KMS-11 (cell line): ENCODE measurements at regions not wholly inside any gene's neighbourhood (a gene's known extent, or its start where the extent isn't known, plus 50 kb on each side); places are given as distances from the start of the nearest gene placed in this dataset.
A peak's percentile ranks its signal among the peaks of the same experiment; 100 is the strongest.

Experiments
- H2AFZ ChIP-seq: fragments of 200-600 bp; sonication (generic); 2 replicates; pipeline ENCODE4 v1.6.1; 2016; ENCODE audit warnings: antibody characterized with exemption, mixed run types, low read depth
- H3K27ac ChIP-seq: fragments of 200-600 bp; sonication (generic); 2 replicates; pipeline ENCODE4 v1.6.1; 2016; ENCODE audit warnings: mild to moderate bottlenecking, mixed run types
- H3K27me3 ChIP-seq: fragments of 200-600 bp; sonication (generic); 2 replicates; pipeline ENCODE4 v1.6.1; 2017; ENCODE audit warnings: mild to moderate bottlenecking, low read depth, mixed run types, moderate library complexity; ENCODE audit not compliant: insufficient read depth
- H3K36me3 ChIP-seq: fragments of 200-600 bp; sonication (generic); 2 replicates; pipeline ENCODE4 v1.6.1; 2017; ENCODE audit warnings: mild to moderate bottlenecking, mixed run types; ENCODE audit not compliant: insufficient read depth
- H3K4me1 ChIP-seq: fragments of 200-600 bp; sonication (generic); 2 replicates; pipeline ENCODE4 v1.6.1; 2016; ENCODE audit warnings: mild to moderate bottlenecking, low read depth, mixed run types; ENCODE audit not compliant: poor library complexity, severe bottlenecking
- H3K4me2 ChIP-seq: fragments of 200-600 bp; sonication (generic); 2 replicates; pipeline ENCODE4 v1.7.0; 2016; ENCODE audit warnings: mild to moderate bottlenecking, mixed run types
- H3K4me3 ChIP-seq: fragments of 200-600 bp; sonication (generic); IDR thresholded peaks from 2 replicates; pipeline ENCODE4 v1.6.1; 2017; ENCODE audit warnings: low read depth, low read length, mixed read lengths; ENCODE audit not compliant: insufficient read depth
- H3K79me2 ChIP-seq: fragments of 200-600 bp; sonication (generic); 2 replicates; pipeline ENCODE4 v1.6.1; 2016; ENCODE audit warnings: low read depth, mixed run types; ENCODE audit not compliant: insufficient read depth
- H3K9ac ChIP-seq: fragments of 200-600 bp; sonication (generic); 2 replicates; pipeline ENCODE4 v1.6.1; 2016; ENCODE audit warnings: mild to moderate bottlenecking, mixed run types
- H4K20me1 ChIP-seq: fragments of 200-600 bp; sonication (generic); 2 replicates; pipeline ENCODE4 v1.6.1; 2016; ENCODE audit warnings: mild to moderate bottlenecking, mixed run types; ENCODE audit not compliant: insufficient read depth
- TF ChIP-seq, protein P1 (sequence below): fragments of 200-600 bp; sonication (generic); conservative IDR thresholded peaks from 2 replicates; pipeline ENCODE4 v1.6.1; 2017; ENCODE audit warnings: low read depth, mild to moderate bottlenecking, antibody characterized with exemption, low read length, moderate library complexity, mixed read lengths

DNA sequence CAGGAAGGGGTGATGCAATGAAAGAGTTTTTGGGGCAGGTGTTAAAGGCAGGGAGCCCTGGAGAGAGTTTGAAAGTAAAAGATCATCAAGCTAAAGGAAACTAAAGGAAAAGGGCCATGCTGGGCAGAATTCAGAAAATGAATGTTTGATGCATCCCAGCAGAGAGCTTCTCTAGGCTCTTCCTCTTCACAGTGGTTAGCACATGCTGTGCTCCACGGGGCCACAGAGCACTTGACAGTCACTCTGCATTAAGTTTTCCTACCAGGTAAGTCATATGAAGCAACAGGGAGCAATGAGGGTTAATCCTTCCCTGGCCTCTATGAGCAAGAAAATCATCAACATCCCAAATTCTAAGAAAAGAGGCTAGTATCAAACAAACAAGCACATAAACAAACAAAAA, 895.2 kb downstream of the TRIB2 start:
- no peak overlapping the region; the same call in 1 of the 2 replicates for H3K27ac ChIP-seq
- no peak overlapping the region for H3K4me2 ChIP-seq
- H3K9ac ChIP-seq = no peak overlapping the region
- no peaks in the 10 kb centered on the region for H3K79me2 ChIP-seq
- TF ChIP-seq, protein P1, sequence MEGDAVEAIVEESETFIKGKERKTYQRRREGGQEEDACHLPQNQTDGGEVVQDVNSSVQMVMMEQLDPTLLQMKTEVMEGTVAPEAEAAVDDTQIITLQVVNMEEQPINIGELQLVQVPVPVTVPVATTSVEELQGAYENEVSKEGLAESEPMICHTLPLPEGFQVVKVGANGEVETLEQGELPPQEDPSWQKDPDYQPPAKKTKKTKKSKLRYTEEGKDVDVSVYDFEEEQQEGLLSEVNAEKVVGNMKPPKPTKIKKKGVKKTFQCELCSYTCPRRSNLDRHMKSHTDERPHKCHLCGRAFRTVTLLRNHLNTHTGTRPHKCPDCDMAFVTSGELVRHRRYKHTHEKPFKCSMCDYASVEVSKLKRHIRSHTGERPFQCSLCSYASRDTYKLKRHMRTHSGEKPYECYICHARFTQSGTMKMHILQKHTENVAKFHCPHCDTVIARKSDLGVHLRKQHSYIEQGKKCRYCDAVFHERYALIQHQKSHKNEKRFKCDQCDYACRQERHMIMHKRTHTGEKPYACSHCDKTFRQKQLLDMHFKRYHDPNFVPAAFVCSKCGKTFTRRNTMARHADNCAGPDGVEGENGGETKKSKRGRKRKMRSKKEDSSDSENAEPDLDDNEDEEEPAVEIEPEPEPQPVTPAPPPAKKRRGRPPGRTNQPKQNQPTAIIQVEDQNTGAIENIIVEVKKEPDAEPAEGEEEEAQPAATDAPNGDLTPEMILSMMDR = no peak
- peak overlapping the region; percentile 12; the same call in 1 of the 2 replicates for H2AFZ ChIP-seq
- no peaks in the 10 kb centered on the region for H3K27me3 ChIP-seq
- H4K20me1 ChIP-seq = no peaks in the 10 kb centered on the region
- H3K36me3 ChIP-seq = no peaks in the 10 kb centered on the region
- H3K4me3 ChIP-seq = no peak overlapping the region
- H3K4me1 ChIP-seq = peaks cover 6% of the 10 kb centered on the region

DNA sequence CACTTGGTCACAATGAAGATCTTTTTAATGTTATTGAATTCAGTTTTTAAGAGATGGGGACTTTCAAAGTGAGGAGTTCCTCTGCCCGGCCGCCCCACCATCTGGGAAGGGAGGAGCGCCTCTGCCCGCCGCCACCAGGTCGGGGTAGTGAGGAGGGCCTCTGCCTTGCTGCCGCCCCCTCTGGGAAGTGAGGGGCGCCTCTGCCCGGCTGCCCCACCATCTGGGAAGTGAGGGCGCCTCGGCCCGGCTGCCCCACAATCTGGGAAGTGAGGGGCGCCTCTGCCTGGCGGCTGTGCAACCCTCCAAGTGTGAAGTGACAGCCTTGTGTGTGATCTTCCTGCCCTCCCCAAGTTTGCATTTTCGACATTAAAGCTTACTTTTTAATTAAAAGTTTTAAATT, 899.3 kb downstream of the TRIB2 start:
- Histone ChIP-seq H4K20me1 (no peaks in the 10 kb centered on the region), H3K9ac (no peak overlapping the region), H3K4me1 (peaks cover 6% of the 10 kb centered on the region), H3K36me3 (no peaks in the 10 kb centered on the region), H2AFZ (no peak overlapping the region), H3K27ac (no peak overlapping the region), H3K79me2 (no peaks in the 10 kb centered on the region), H3K4me3 (no peak overlapping the region), H3K4me2 (no peak overlapping the region), H3K27me3 (no peaks in the 10 kb centered on the region)
- TF ChIP-seq, protein P1 = no peak

GRCh38 chr2:13616616-13617015, 899.9 kb downstream of the TRIB2 start:
- Histone ChIP-seq H4K20me1 (no peaks in the 10 kb centered on the region), H3K36me3 (no peaks in the 10 kb centered on the region), H3K4me2 (no peak overlapping the region), H2AFZ (no peak overlapping the region), H3K4me3 (no peak overlapping the region), H3K27ac (no peak overlapping the region), H3K79me2 (no peaks in the 10 kb centered on the region), H3K9ac (no peak overlapping the region), H3K27me3 (no peaks in the 10 kb centered on the region), H3K4me1 (peaks cover 5% of the 10 kb centered on the region)
- TF ChIP-seq, protein P1 = no peak

GRCh38 chr2:13628122-13628521, 911.4 kb downstream of the TRIB2 start:
- H4K20me1 ChIP-seq = no peaks in the 10 kb centered on the region
- H3K36me3 ChIP-seq = no peaks in the 10 kb centered on the region
- H3K4me3 ChIP-seq = no peak overlapping the region
- H3K79me2 ChIP-seq = no peaks in the 10 kb centered on the region
- no peak overlapping the region for H3K4me2 ChIP-seq
- TF ChIP-seq, protein P1 = no peak
- no peaks in the 10 kb centered on the region for H3K4me1 ChIP-seq
- no peak overlapping the region for H2AFZ ChIP-seq
- no peaks in the 10 kb centered on the region for H3K27me3 ChIP-seq
- no peak overlapping the region for H3K9ac ChIP-seq
- H3K27ac ChIP-seq = no peak overlapping the region
